ENCODE measurements at regions not wholly inside any gene's neighbourhood (a gene's known extent, or its start where the extent isn't known, plus 50 kb on each side); places are given as distances from the start of the nearest gene placed in this dataset.
A peak's percentile ranks its signal among the peaks of the same experiment; 100 is the strongest.

- DNase-seq = peak; percentile 49
- no peak overlapping the region for H3K4me2 ChIP-seq (ENCODE audit: low read depth, low read length)
- no peaks in the 10 kb centered on the region for H3K4me1 ChIP-seq (ENCODE audit: low read length)
- no peaks in the 10 kb centered on the region for H3F3A ChIP-seq (ENCODE audit: insufficient read depth, low read length)
- no peak overlapping the region for H2AFZ ChIP-seq (ENCODE audit: low read length)
- TF ChIP-seq, protein P1, sequence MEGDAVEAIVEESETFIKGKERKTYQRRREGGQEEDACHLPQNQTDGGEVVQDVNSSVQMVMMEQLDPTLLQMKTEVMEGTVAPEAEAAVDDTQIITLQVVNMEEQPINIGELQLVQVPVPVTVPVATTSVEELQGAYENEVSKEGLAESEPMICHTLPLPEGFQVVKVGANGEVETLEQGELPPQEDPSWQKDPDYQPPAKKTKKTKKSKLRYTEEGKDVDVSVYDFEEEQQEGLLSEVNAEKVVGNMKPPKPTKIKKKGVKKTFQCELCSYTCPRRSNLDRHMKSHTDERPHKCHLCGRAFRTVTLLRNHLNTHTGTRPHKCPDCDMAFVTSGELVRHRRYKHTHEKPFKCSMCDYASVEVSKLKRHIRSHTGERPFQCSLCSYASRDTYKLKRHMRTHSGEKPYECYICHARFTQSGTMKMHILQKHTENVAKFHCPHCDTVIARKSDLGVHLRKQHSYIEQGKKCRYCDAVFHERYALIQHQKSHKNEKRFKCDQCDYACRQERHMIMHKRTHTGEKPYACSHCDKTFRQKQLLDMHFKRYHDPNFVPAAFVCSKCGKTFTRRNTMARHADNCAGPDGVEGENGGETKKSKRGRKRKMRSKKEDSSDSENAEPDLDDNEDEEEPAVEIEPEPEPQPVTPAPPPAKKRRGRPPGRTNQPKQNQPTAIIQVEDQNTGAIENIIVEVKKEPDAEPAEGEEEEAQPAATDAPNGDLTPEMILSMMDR (IDR thresholded peaks at IDR 0.05; ENCODE audit: low read length) = peak; percentile 77
- no peak for TF ChIP-seq EZH2phosphoT487 (IDR thresholded peaks at IDR 0.05; ENCODE audit: low read length)
- no peaks in the 10 kb centered on the region for H3K36me3 ChIP-seq (replicated peaks; ENCODE audit: insufficient read depth, low read length)
- no peaks in the 10 kb centered on the region for H3K9me2 ChIP-seq (replicated peaks; ENCODE audit: insufficient read depth, low read length)
- H3K79me2 ChIP-seq (ENCODE audit: low read length) = no peaks in the 10 kb centered on the region
- no peak overlapping the region for H3K4me3 ChIP-seq (ENCODE audit: low read length)
- H4K20me1 ChIP-seq (ENCODE audit: insufficient read depth, low read length) = no peaks in the 10 kb centered on the region
- H3K9me3 ChIP-seq (replicated peaks; ENCODE audit: insufficient read depth, low read length) = no peaks in the 10 kb centered on the region
- H3K27ac ChIP-seq (ENCODE audit: low read length) = no peak overlapping the region
- H3K9ac ChIP-seq (ENCODE audit: low read length) = no peak overlapping the region
- no peaks in the 10 kb centered on the region for H3K27me3 ChIP-seq (replicated peaks; ENCODE audit: insufficient read depth, low read length)
These were observed 57.8 kb upstream of the RGPD5 start for GRCh38 chr2:109736177-109736827.
